ENCODE measurements at regions not wholly inside any gene's neighbourhood (a gene's known extent, or its start where the extent isn't known, plus 50 kb on each side); places are given as distances from the start of the nearest gene placed in this dataset.

GRCh38 chr12:11958221-11959091 is 112.3 kb upstream of the BCL2L14 start (continued):
- TF ChIP-seq CTCF (IDR thresholded peaks at IDR 0.05 in 2 of 3, conservative IDR thresholded peaks at IDR 0.05 in 1 of 3; ENCODE audit: control insufficient read depth in 2 of 3, extremely low read depth in 1 of 3, insufficient read depth in 1 of 3, low read depth in 3 of 3, low read length in 3 of 3) (no peak), SREBF1 (IDR thresholded peaks at IDR 0.05; ENCODE audit: low read length) (no peak), STAT1 (conservative IDR thresholded peaks at IDR 0.05) (no peak), PAX5 (IDR thresholded peaks at IDR 0.05; ENCODE audit: borderline replicate concordance, low read depth, low read length) (no peak), LARP7 (IDR thresholded peaks at IDR 0.05) (no peak), BACH1 (IDR thresholded peaks at IDR 0.05; ENCODE audit: borderline replicate concordance) (no peak), ETV6 (conservative IDR thresholded peaks at IDR 0.05 in 1 of 2, IDR thresholded peaks at IDR 0.05 in 1 of 2; ENCODE audit: borderline replicate concordance in 1 of 2, low read depth in 1 of 2) (peak in 1 of 2 experiments; percentile 60; a peak in 1 of 4 replicates), TCF12 (IDR thresholded peaks at IDR 0.05; ENCODE audit: low read depth, low read length) (no peak), TCF7 (IDR thresholded peaks at IDR 0.05; ENCODE audit: borderline replicate concordance) (no peak), MLLT1 (IDR thresholded peaks at IDR 0.05) (no peak), SIX5 (IDR thresholded peaks at IDR 0.05; ENCODE audit: low read depth, low read length, severe bottlenecking) (no peak), KAT2A (conservative IDR thresholded peaks at IDR 0.05; ENCODE audit: control insufficient read depth, low read depth, low read length) (no peak), EED (IDR thresholded peaks at IDR 0.05; ENCODE audit: low read depth) (peak; percentile 77), ZNF24 (IDR thresholded peaks at IDR 0.05) (no peak)
- TF ChIP-seq, protein P1, sequence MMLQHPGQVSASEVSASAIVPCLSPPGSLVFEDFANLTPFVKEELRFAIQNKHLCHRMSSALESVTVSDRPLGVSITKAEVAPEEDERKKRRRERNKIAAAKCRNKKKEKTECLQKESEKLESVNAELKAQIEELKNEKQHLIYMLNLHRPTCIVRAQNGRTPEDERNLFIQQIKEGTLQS (IDR thresholded peaks at IDR 0.05; ENCODE audit: borderline replicate concordance, extremely low read depth, low read depth, low read length) = no peak
- TF ChIP-seq, protein P2, sequence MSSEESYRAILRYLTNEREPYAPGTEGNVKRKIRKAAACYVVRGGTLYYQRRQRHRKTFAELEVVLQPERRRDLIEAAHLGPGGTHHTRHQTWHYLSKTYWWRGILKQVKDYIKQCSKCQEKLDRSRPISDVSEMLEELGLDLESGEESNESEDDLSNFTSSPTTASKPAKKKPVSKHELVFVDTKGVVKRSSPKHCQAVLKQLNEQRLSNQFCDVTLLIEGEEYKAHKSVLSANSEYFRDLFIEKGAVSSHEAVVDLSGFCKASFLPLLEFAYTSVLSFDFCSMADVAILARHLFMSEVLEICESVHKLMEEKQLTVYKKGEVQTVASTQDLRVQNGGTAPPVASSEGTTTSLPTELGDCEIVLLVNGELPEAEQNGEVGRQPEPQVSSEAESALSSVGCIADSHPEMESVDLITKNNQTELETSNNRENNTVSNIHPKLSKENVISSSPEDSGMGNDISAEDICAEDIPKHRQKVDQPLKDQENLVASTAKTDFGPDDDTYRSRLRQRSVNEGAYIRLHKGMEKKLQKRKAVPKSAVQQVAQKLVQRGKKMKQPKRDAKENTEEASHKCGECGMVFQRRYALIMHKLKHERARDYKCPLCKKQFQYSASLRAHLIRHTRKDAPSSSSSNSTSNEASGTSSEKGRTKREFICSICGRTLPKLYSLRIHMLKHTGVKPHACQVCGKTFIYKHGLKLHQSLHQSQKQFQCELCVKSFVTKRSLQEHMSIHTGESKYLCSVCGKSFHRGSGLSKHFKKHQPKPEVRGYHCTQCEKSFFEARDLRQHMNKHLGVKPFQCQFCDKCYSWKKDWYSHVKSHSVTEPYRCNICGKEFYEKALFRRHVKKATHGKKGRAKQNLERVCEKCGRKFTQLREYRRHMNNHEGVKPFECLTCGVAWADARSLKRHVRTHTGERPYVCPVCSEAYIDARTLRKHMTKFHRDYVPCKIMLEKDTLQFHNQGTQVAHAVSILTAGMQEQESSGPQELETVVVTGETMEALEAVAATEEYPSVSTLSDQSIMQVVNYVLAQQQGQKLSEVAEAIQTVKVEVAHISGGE (CRISPR knock-in tag; IDR thresholded peaks at IDR 0.05) = no peak
- TF ChIP-seq, protein P3, sequence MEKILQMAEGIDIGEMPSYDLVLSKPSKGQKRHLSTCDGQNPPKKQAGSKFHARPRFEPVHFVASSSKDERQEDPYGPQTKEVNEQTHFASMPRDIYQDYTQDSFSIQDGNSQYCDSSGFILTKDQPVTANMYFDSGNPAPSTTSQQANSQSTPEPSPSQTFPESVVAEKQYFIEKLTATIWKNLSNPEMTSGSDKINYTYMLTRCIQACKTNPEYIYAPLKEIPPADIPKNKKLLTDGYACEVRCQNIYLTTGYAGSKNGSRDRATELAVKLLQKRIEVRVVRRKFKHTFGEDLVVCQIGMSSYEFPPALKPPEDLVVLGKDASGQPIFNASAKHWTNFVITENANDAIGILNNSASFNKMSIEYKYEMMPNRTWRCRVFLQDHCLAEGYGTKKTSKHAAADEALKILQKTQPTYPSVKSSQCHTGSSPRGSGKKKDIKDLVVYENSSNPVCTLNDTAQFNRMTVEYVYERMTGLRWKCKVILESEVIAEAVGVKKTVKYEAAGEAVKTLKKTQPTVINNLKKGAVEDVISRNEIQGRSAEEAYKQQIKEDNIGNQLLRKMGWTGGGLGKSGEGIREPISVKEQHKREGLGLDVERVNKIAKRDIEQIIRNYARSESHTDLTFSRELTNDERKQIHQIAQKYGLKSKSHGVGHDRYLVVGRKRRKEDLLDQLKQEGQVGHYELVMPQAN (conservative IDR thresholded peaks at IDR 0.05) = no peak
- TF ChIP-seq, protein P4, sequence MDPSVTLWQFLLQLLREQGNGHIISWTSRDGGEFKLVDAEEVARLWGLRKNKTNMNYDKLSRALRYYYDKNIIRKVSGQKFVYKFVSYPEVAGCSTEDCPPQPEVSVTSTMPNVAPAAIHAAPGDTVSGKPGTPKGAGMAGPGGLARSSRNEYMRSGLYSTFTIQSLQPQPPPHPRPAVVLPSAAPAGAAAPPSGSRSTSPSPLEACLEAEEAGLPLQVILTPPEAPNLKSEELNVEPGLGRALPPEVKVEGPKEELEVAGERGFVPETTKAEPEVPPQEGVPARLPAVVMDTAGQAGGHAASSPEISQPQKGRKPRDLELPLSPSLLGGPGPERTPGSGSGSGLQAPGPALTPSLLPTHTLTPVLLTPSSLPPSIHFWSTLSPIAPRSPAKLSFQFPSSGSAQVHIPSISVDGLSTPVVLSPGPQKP (IDR thresholded peaks at IDR 0.05; ENCODE audit: low read depth, low read length) = no peak

Measured in GM12878 (cell line).